ENCODE measurements at regions not wholly inside any gene's neighbourhood (a gene's known extent, or its start where the extent isn't known, plus 50 kb on each side); places are given as distances from the start of the nearest gene placed in this dataset.

GRCh38 chr11:109680127-109680526 lies 258.1 kb downstream of the C11orf87 start:
- TF ChIP-seq CTCF (IDR thresholded peaks at IDR 0.05), result no peak

DNA sequence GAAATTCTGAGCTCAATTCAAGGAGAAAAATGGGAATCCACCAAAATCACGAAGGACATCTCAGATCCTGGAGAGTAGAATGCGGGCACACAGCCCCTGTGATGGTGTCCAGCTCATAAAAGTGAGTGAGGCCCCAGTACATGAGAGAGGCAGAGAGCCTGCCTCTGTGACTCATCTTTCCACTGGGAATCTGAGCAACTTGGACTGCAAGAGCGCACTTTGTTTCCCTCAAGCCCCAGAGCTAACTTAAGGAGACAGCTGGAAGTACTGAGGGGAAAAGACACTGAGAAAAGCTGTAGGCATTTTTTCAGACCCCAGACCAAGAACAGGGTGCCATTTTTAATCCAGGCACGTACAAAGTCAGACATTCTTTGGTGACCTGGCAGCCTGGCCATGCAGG lies 273.7 kb downstream of the C11orf87 start:
- TF ChIP-seq CTCF (IDR thresholded peaks at IDR 0.05), result no peak

DNA sequence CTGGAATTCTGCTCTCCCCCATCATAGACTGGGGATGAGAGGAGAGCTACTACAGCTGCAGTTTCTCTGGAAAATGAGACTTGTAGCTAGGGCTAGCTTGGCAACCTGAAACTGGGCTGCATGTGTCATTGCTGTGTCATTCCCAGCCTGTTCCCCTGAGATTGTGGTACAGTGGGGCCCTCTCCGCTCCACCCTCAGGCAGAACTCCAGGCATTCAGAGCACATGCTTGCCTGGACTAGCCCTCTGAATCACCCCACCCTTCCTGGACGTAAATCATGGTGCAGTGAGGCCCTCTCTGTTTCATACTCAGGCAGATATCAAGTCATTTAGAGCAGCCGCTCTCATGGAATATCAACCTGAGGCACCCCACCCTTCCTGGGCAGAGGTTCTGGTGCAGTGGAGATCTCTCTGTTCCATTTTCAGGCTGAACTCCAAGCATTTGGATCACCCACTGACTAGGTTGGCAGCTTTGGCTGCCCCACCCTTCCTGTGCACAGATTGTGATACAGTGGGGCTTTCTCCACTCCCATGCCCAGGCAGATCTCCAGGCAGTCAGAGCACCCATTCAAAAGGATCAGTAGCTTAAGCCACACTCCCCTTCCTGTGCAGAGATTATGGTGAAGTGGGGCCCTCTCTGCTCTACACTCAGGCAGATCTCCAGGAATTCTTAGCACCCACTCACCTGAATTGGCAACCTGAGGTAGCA lies 274.4 kb downstream of the C11orf87 start:
- TF ChIP-seq CTCF (IDR thresholded peaks at IDR 0.05), result no peak

DNA sequence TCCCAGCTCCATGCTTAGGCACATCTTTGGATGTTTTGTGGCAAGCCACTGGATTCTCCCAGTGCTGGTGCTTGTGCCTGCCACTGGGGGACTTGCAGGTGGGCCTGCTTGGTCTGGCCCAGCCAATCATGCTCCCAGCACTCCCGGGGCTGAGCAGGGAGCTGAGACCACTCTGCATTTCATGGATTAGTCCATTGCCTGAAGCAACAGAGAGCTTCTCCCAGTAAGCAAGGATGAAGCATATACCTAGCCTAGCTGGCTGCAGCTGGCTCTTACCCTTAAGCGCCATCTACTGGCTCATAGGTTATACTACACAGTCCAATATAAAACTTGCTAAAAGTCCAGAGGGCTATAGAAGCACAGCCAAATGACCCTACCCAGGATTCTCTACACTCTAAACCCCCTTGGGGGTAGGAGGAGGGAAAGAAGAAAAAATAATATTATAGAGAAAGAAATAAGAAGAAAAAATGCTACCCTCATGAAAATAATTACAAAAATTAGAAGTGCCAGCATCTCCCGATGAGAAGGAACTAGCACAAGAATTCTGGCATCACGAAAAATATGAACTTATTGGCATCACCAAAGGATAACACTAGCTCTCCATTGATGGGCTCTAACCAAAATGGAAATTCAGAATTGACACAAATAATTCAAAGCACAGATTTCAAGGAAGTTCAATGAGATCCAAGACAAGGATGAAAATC lies 275.3 kb downstream of the C11orf87 start:
- peak; percentile 82 for TF ChIP-seq CTCF (IDR thresholded peaks at IDR 0.05)

- no peak for TF ChIP-seq CTCF (IDR thresholded peaks at IDR 0.05)
Measured at GRCh38 chr11:109698237-109698636, 276.2 kb downstream of the C11orf87 start.

DNA sequence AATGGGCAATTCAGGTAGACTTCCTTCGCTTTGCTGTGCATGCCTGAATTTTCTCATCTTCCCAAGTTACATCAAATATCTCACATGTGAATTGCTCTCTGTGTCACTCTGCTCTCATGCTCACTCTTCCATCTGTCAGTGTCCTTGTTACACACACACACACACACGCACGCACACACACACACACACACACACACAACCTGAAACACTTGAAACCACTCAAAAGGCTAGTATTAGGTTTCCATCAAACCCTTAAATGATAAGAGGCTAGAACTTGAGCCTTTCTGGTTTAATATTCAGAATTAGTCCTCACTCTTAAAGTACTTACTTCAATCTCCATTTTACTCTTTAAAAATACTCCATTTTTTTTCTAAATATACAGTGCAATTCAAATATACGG lies 282.4 kb downstream of the C11orf87 start:
- no peak for TF ChIP-seq CTCF (IDR thresholded peaks at IDR 0.05)

DNA sequence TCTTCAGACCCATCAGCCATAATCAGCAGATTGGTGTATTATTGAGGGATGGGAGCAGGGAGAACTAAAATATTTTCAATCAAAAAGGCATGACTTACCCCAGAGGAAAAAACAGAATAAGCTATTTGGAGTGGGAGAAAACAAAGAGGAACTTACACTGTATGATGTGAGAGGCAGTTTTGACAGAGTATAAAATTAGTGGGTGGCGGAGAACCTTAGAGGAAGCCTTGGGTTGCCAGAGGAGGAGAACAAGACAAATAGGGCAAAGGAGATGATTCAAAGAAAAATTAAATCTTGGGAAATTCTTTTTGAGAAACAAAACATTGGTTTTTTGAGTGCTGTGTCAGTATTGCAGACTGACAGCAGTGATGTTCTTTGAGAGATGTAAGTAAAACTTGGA lies 285.0 kb downstream of the C11orf87 start:
- TF ChIP-seq CTCF (IDR thresholded peaks at IDR 0.05), result no peak
